Activated CD8-positive, alpha-beta memory T cell treated with anti-CD3 and anti-CD28 coated beads for 1 hour (primary cell): ENCODE measurements at regions not wholly inside any gene's neighbourhood (a gene's known extent, or its start where the extent isn't known, plus 50 kb on each side); places are given as distances from the start of the nearest gene placed in this dataset.

Experiments used
- DNase-seq, 2 donors: peaks; one replicate each; pipeline ENCODE4 v3.0.0-alpha.2; 2020; ENCODE audit warnings: low read depth in 1 of 2; ENCODE audit errors: extremely low read depth in 1 of 2

- no peak for DNase-seq
Observed at GRCh38 chr18:41703744-41704530, 251.1 kb upstream of the PIK3C3 start.

GRCh38 chr18:41700416-41700815 lies 254.6 kb upstream of the PIK3C3 start:
- DNase-seq: no peak

GRCh38 chr18:41695441-41695840 lies 259.6 kb upstream of the PIK3C3 start:
- no peak for DNase-seq

GRCh38 chr18:41693008-41693407 lies 262.0 kb upstream of the PIK3C3 start:
- no peak for DNase-seq

- no peak for DNase-seq
Observed at GRCh38 chr18:41690332-41691127, 264.5 kb upstream of the PIK3C3 start.

GRCh38 chr18:41687138-41687537 lies 267.9 kb upstream of the PIK3C3 start:
- DNase-seq: no peak

- no peak for DNase-seq
Observed at GRCh38 chr18:41681138-41681880, 273.7 kb upstream of the PIK3C3 start.

- DNase-seq: no peak
Observed at GRCh38 chr18:41674506-41674905, 280.5 kb upstream of the PIK3C3 start.

- no peak for DNase-seq
Observed at GRCh38 chr18:41666231-41666630, 288.8 kb upstream of the PIK3C3 start.

GRCh38 chr18:41665210-41665609 lies 289.8 kb upstream of the PIK3C3 start:
- DNase-seq: no peak

- DNase-seq: no peak
Observed at GRCh38 chr18:41660654-41661053, 294.4 kb upstream of the PIK3C3 start.

GRCh38 chr18:41659438-41660130 lies 295.4 kb upstream of the PIK3C3 start:
- DNase-seq: no peak

GRCh38 chr18:41657189-41657588 lies 297.8 kb upstream of the PIK3C3 start:
- no peak for DNase-seq

GRCh38 chr18:41655074-41655473 lies 300.0 kb upstream of the PIK3C3 start:
- DNase-seq: no peak

- DNase-seq: no peak
Observed at GRCh38 chr18:41647914-41648313, 307.1 kb upstream of the PIK3C3 start.

- DNase-seq: no peak
Observed at GRCh38 chr18:41646915-41647620, 308.0 kb upstream of the PIK3C3 start.

- no peak for DNase-seq
Observed at GRCh38 chr18:41645589-41646360, 309.3 kb upstream of the PIK3C3 start.

- no peak for DNase-seq
Observed at GRCh38 chr18:41644466-41644865, 310.6 kb upstream of the PIK3C3 start.

GRCh38 chr18:41643427-41643826 lies 311.6 kb upstream of the PIK3C3 start:
- no peak for DNase-seq

GRCh38 chr18:41642756-41643155 lies 312.3 kb upstream of the PIK3C3 start:
- no peak for DNase-seq
